ENCODE measurements at regions not wholly inside any gene's neighbourhood (a gene's known extent, or its start where the extent isn't known, plus 50 kb on each side); places are given as distances from the start of the nearest gene placed in this dataset. TPM values are rescaled to one million over a fixed set of nuclear protein-coding genes. Genes with fewer than 3 reads are reported as not detected.

MicroRNAs encoded in the stretch of these regions (microRNA counts, 767-probe panel; counts per million panel counts)
- 0 to 736 counts per million in 2 donors for microRNA hsa-miR-587

Small RNAs in the stretch of these regions (microRNA-seq; reads per million reads assigned to microRNA genes)
- 0 reads per million in 2 donors for gene MIR587 (ENCODE audit: borderline number of aligned reads in 2 of 2, borderline replicate concordance in 2 of 2)

Small RNAs in the stretch of these regions (small RNA-seq; reads per million reads assigned to genes)
- gene MIR587: not detected
- not detected for gene RNU6-117P
